GM12865 (cell line): ENCODE measurements at regions not wholly inside any gene's neighbourhood (a gene's known extent, or its start where the extent isn't known, plus 50 kb on each side); places are given as distances from the start of the nearest gene placed in this dataset.
A peak's percentile ranks its signal among the peaks of the same experiment; 100 is the strongest.
"Not testable (repeated sequence)": the region's sequence is repeated elsewhere in the genome, so short reads cannot be mapped to it uniquely, and the experiment has no call there.

Experiments used
- DNase-seq: peaks from one replicate; pipeline ENCODE4 v3.0.0; 2010; ENCODE audit warnings: low read depth
- H3K4me3 ChIP-seq: 2 replicates; pipeline ENCODE4 v1.5.1; 2011; ENCODE audit warnings: mild to moderate bottlenecking, low read depth, low read length, control low read depth
- CTCF ChIP-seq: IDR thresholded peaks from 2 replicates; pipeline ENCODE4 v1.5.1; 2011; ENCODE audit warnings: low read length, control low read depth, low read depth, inconsistent platforms; ENCODE audit not compliant: insufficient read depth; ENCODE audit errors: missing control alignments

- DNase-seq = peak; percentile 41
- no peak for TF ChIP-seq CTCF
- H3K4me3 ChIP-seq = no peak overlapping the region
Observed at GRCh38 chr3:153974614-153975013, 146.6 kb upstream of the ARHGEF26 start.

GRCh38 chr3:153976891-153977554 lies 144.2 kb upstream of the ARHGEF26 start:
- no peak for DNase-seq
- H3K4me3 ChIP-seq = no peak overlapping the region
- TF ChIP-seq CTCF = no peak

- no peak overlapping the region for H3K4me3 ChIP-seq
- DNase-seq = no peak
- TF ChIP-seq CTCF = no peak
Observed at GRCh38 chr3:153978006-153978405, 143.2 kb upstream of the ARHGEF26 start.

GRCh38 chr3:153979418-153980251 lies 141.6 kb upstream of the ARHGEF26 start:
- no peak for DNase-seq
- H3K4me3 ChIP-seq = no peak overlapping the region
- TF ChIP-seq CTCF = no peak

GRCh38 chr3:153980252-153980590 lies 141.0 kb upstream of the ARHGEF26 start:
- TF ChIP-seq CTCF = no peak
- H3K4me3 ChIP-seq = no peak overlapping the region
- DNase-seq = no peak

- peak; percentile 19 for TF ChIP-seq CTCF
- not testable (repeated sequence) for H3K4me3 ChIP-seq
- peak; percentile 19 for DNase-seq
Observed at GRCh38 chr3:153997364-153997763, 123.8 kb upstream of the ARHGEF26 start.
